IPS-18a (cell line): ENCODE measurements at regions not wholly inside any gene's neighbourhood (a gene's known extent, or its start where the extent isn't known, plus 50 kb on each side); places are given as distances from the start of the nearest gene placed in this dataset.
"Not testable (repeated sequence)": the region's sequence is repeated elsewhere in the genome, so short reads cannot be mapped to it uniquely, and the experiment has no call there.

Experiments
- H3K27ac ChIP-seq: one replicate; pipeline ENCODE4 v1.5.1; 2013; ENCODE audit warnings: low read length
- H3K27me3 ChIP-seq: one replicate; pipeline ENCODE4 v1.6.1; 2013; ENCODE audit warnings: mild to moderate bottlenecking, low read length; ENCODE audit not compliant: control insufficient read depth, insufficient read depth
- H3K36me3 ChIP-seq: one replicate; pipeline ENCODE4 v1.6.1; 2013; ENCODE audit warnings: low read depth, low read length; ENCODE audit not compliant: control insufficient read depth
- H3K4me1 ChIP-seq: one replicate; pipeline ENCODE4 v1.6.1; 2013; ENCODE audit warnings: low read depth, low read length; ENCODE audit not compliant: control insufficient read depth
- H3K4me3 ChIP-seq: one replicate; pipeline ENCODE4 v1.5.1; 2013; ENCODE audit warnings: low read length
- H3K9ac ChIP-seq: one replicate; pipeline ENCODE4 v1.6.1; 2013; ENCODE audit warnings: mild to moderate bottlenecking, low read length, moderate library complexity
- H3K9me3 ChIP-seq: one replicate; pipeline ENCODE4 v1.6.1; 2013; ENCODE audit warnings: low read depth, low read length; ENCODE audit not compliant: control insufficient read depth

DNA sequence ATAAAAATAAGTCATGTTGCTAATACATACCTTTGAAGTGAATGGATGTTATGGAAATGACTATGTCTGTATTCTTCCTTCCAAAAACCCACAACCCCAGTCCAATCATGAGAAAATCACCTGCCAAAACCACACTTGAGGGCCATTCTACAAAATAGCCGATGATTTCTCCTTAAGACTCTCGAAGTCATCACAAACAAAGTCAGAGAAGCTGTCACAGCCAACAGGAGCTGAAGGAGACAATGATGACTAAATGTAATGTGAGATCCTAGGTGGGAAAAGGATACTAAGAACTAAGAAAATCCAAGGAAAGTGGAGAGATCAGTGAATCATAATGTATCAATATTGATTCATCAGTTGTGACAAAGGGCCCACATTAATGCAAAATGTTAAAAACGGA lies 432.9 kb upstream of the DYNLRB2 start:
- H3K9me3 ChIP-seq, result no peaks in the 10 kb centered on the region
- no peak overlapping the region for H3K27ac ChIP-seq
- H3K27me3 ChIP-seq, result no peaks in the 10 kb centered on the region
- no peak overlapping the region for H3K4me3 ChIP-seq
- H3K4me1 ChIP-seq, result no peaks in the 10 kb centered on the region
- no peak overlapping the region for H3K9ac ChIP-seq
- H3K36me3 ChIP-seq, result no peaks in the 10 kb centered on the region

DNA sequence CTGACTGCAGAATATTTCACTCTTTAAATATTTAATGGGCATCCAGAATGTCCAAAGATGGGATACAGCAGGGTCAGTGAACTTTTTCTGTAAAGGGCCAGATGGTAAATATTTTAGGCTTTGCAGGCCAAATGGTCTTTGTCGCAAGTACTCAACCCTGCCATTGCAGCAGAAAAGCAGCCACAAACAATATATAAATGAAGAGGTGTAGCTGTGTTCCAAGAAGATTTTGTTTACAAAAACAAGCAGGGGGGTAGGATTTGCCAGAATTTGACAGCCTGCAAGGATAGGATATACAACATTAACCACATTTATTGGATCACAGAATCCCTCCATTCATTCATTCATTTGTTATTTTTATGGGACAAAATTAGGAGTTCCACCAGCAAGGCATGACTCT lies 435.0 kb upstream of the DYNLRB2 start:
- H3K27me3 ChIP-seq, result no peaks in the 10 kb centered on the region
- no peaks in the 10 kb centered on the region for H3K36me3 ChIP-seq
- H3K9me3 ChIP-seq, result no peaks in the 10 kb centered on the region
- no peak overlapping the region for H3K4me3 ChIP-seq
- no peak overlapping the region for H3K27ac ChIP-seq
- no peak overlapping the region for H3K9ac ChIP-seq
- no peaks in the 10 kb centered on the region for H3K4me1 ChIP-seq

DNA sequence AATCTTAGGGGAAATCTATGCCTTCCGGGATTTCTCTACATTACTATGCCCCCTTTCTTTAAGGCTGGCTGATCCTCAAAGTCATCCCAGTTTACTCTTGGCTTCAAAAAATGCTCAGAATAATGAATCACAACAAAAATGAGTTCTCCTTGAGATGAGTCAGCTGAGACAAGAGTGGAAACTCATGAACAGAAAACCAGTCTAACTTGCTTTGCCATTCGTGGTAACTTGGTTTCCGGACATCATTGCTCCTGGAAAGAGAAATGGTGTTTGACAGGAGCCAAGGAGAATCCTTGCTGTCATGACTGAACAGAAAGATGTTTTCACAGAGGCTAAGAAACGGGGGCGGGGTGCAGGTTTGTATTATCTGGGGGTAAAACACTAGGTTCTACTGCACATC lies 435.6 kb upstream of the DYNLRB2 start:
- H3K4me1 ChIP-seq, result no peaks in the 10 kb centered on the region
- H3K36me3 ChIP-seq, result no peaks in the 10 kb centered on the region
- no peak overlapping the region for H3K4me3 ChIP-seq
- no peak overlapping the region for H3K27ac ChIP-seq
- H3K27me3 ChIP-seq, result no peaks in the 10 kb centered on the region
- H3K9ac ChIP-seq, result no peak overlapping the region
- no peaks in the 10 kb centered on the region for H3K9me3 ChIP-seq

DNA sequence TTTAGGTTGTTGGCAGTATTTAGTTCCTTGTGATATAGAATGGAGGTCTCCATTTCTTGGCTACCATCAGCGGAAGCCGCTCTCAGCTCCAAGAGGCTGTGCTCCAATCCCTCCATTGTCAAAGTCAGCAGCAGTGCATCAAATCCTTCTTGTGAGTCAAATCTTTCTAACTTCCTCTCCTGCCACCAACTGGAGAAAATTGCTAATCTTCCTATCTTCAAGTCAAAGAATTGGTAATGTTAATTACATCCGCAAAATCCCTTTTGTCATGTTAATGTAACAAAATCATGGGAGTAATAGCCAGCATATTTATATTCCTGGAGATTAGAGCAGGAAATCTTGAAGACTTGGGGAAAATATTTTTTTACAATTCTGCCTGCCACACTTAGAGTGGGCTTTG lies 436.4 kb upstream of the DYNLRB2 start:
- Histone ChIP-seq H3K9me3 (no peaks in the 10 kb centered on the region), H3K4me1 (no peaks in the 10 kb centered on the region), H3K27ac (no peak overlapping the region), H3K4me3 (no peak overlapping the region), H3K27me3 (no peaks in the 10 kb centered on the region), H3K36me3 (no peaks in the 10 kb centered on the region), H3K9ac (no peak overlapping the region)

GRCh38 chr16:80103463-80103862 lies 437.3 kb upstream of the DYNLRB2 start:
- Histone ChIP-seq H3K36me3 (no peaks in the 10 kb centered on the region), H3K4me1 (no peaks in the 10 kb centered on the region), H3K27me3 (no peaks in the 10 kb centered on the region), H3K27ac (no peak overlapping the region), H3K9me3 (no peaks in the 10 kb centered on the region), H3K4me3 (no peak overlapping the region), H3K9ac (no peak overlapping the region)

DNA sequence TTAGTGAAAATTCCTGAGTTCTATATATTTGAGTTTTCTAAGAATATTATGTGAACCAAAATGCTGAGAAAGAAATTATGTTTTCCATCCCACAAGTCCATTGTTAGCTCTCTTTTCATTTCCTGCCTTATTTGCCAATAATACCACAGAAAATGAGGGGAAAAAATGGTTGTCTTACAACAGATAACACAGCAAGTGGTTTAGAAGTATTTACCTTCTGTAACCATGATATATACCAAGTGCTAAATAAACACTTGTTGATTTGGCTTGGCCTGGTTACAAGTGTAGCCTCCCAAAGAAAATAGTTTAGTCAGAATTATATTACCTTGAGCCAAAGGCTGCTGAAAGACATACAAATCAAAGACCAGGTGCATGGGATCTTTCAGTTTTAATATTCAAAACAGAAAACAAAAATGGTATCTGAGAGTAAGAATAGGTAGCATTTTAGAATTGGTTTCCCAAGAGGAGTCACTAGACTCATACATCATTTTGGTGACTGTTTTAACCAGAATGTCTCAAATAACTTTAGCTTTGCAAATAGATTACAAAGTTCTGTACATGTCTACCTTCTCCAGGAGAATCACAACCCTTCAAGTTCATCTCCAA lies 439.8 kb upstream of the DYNLRB2 start:
- Histone ChIP-seq H3K4me1 (no peaks in the 10 kb centered on the region), H3K9me3 (no peaks in the 10 kb centered on the region), H3K9ac (no peak overlapping the region), H3K36me3 (no peaks in the 10 kb centered on the region), H3K27me3 (no peaks in the 10 kb centered on the region), H3K4me3 (no peak overlapping the region), H3K27ac (no peak overlapping the region)

DNA sequence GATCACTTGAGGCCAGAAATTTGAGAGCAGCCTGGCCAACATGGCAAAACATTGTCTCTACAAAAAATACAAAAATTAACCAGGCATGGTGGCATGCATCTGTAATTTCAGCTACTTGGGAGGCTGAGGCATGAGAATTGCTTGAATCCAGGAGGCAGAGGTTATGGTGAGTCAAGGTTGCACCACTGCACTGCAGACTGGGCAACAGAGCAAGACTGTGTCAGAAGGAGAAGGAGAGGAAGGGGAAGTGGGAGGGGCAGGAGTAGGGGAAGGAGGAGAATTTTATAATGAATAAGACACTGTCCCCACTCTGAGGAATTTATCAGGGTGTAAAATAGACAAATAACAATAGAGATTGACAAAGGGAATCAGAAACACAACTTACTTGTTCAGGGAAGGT lies 440.6 kb upstream of the DYNLRB2 start:
- Histone ChIP-seq H3K27ac (no peak overlapping the region), H3K4me1 (no peaks in the 10 kb centered on the region), H3K4me3 (no peak overlapping the region), H3K36me3 (no peaks in the 10 kb centered on the region), H3K9ac (no peak overlapping the region), H3K27me3 (no peaks in the 10 kb centered on the region), H3K9me3 (no peaks in the 10 kb centered on the region)

DNA sequence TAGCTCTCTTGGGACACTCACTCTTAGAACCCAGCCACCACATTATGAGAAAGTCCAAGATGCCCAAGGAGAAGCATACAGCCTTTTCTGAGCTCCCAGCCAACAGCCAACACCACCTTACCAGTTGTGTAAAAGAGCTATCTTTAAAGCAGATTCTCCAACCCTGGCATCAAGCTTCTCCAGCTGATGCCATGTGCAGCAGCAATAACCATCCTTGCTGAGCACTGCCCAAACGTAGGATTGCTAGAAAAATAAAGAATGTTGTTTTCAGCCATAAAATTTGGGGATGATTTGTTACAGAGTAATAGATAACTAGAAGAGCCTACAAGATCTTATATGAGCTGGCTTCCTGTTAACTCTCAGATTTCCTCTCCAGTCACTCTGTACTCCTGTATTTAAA lies 443.7 kb upstream of the DYNLRB2 start:
- H3K4me1 ChIP-seq, result no peaks in the 10 kb centered on the region
- H3K9me3 ChIP-seq, result no peaks in the 10 kb centered on the region
- no peak overlapping the region for H3K4me3 ChIP-seq
- H3K36me3 ChIP-seq, result no peaks in the 10 kb centered on the region
- no peak overlapping the region for H3K27ac ChIP-seq
- no peak overlapping the region for H3K9ac ChIP-seq
- H3K27me3 ChIP-seq, result no peaks in the 10 kb centered on the region

DNA sequence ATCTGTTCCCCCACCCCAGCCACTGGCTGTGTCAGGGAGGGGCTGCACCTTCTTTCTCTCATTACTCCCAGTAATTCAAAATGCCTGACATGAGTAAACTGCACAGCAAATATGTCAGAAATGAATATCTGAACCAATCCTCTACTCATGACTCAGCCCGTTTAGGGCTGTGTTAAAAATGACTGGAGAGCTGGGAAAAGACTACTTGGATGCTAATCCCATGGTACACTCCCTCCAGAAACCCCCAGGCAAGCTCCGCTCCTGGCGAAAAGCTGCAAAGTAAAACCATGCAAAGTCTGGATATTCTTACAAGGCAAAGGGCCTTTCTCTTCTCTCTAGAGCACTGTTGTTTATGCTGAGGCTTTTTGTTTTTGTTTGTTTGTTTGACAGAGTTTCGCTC lies 448.1 kb upstream of the DYNLRB2 start:
- Histone ChIP-seq H3K27me3 (no peaks in the 10 kb centered on the region), H3K4me1 (peaks cover 3% of the 10 kb centered on the region), H3K9ac (no peak overlapping the region), H3K4me3 (no peak overlapping the region), H3K36me3 (no peaks in the 10 kb centered on the region), H3K9me3 (no peaks in the 10 kb centered on the region), H3K27ac (no peak overlapping the region)

DNA sequence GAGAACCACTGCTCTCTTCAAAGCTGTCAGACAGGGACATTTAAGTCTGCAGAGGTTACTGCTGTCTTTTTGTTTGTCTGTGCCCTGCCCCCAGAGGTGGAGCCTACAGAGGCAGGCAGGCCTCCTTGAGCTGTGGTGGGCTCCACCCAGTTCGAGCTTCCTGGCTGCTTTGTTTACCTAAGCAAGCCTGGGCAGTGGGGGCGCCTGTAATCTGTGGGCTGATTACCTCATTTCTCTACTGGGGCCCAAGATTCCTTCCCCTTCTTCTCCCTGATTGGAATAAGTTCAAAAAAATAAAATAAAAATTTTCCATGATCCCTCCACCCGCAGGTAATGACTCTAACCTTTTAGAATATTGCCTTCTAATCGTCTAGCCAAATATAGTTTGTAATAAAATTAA lies 449.3 kb upstream of the DYNLRB2 start:
- not testable (repeated sequence) for H3K9me3 ChIP-seq, H3K9ac ChIP-seq, H3K27me3 ChIP-seq, H3K36me3 ChIP-seq, H3K4me3 ChIP-seq, H3K27ac ChIP-seq, H3K4me1 ChIP-seq

- no peaks in the 10 kb centered on the region for H3K4me1 ChIP-seq
- no peaks in the 10 kb centered on the region for H3K27me3 ChIP-seq
- no peak overlapping the region for H3K27ac ChIP-seq
- H3K36me3 ChIP-seq, result no peaks in the 10 kb centered on the region
- H3K9me3 ChIP-seq, result no peaks in the 10 kb centered on the region
- H3K9ac ChIP-seq, result no peak overlapping the region
- H3K4me3 ChIP-seq, result no peak overlapping the region
Observed at GRCh38 chr16:80085606-80086005, 455.2 kb upstream of the DYNLRB2 start.

- Histone ChIP-seq H3K27ac (no peak overlapping the region), H3K4me1 (no peaks in the 10 kb centered on the region), H3K4me3 (no peak overlapping the region), H3K27me3 (no peaks in the 10 kb centered on the region), H3K9me3 (no peaks in the 10 kb centered on the region), H3K9ac (no peak overlapping the region), H3K36me3 (no peaks in the 10 kb centered on the region)
Observed at GRCh38 chr16:80084614-80085013, 456.2 kb upstream of the DYNLRB2 start.
